K562 (cell line): ENCODE measurements at regions not wholly inside any gene's neighbourhood (a gene's known extent, or its start where the extent isn't known, plus 50 kb on each side); places are given as distances from the start of the nearest gene placed in this dataset.
A peak's percentile ranks its signal among the peaks of the same experiment; 100 is the strongest.

Experiments
- ATAC-seq: fragments of 200-7000 bp; cut with Tn5 transposase; 3 replicates; pipeline ENCODE4 v1.9.1; 2020; ENCODE audit warnings: moderate library complexity
- BruUV-seq: library from RNA; stranded (reverse); fragments of 400-500 nt; replicated peaks from 2 replicates; lab custom pipeline; 2021; lab: Mats Ljungman, UMichigan
- CTCF ChIA-PET: fragments of 300-600 bp; formaldehyde crosslinking; extraction: SDS; loops from one replicate; lab custom pipeline; 2021; ENCODE audit warnings: low intra/inter-chr PET ratio; lab: Yijun Ruan, JAX
- POLR2A ChIA-PET: fragments of 300-600, 350-650 bp; sonication (Branson Sonifier 250); formaldehyde crosslinking; extraction: SDS; loops from one replicate; lab custom pipeline; 2021; ENCODE audit warnings: antibody characterized with exemption, inconsistent platforms; lab: Yijun Ruan, JAX
- DNase-seq, 4 experiments: peaks; one replicate each; pipeline versions ENCODE4 v3.0.0 to v3.0.0-alpha.2; 2011 to 2018; ENCODE audit warnings: low spot score in 3 of 4, mixed read lengths in 3 of 4; ENCODE audit errors: extremely low read depth in 1 of 4
- FAIRE-seq: peaks from 2 replicates; lab custom pipeline; 2011; peaks lifted over from hg19 to GRCh38; lab: Jason Lieb, UNC
- H2AFZ ChIP-seq: 2 replicates; pipeline ENCODE4 v1.6.0; 2011; ENCODE audit warnings: low read depth, low read length, control low read depth, inconsistent platforms
- H3K27ac ChIP-seq: fragments of 200-600 bp; 3 replicates; pipeline ENCODE4 v1.8.0; 2011; ENCODE audit warnings: low read depth, mild to moderate bottlenecking, control low read depth, inconsistent platforms, low read length, moderate library complexity, mixed read lengths; ENCODE audit errors: extremely low read depth
- H3K27me3 ChIP-seq, 2 experiments: fragments of 300-600 bp in 1 of 2; 2 replicates in 1 of 2; 3 replicates in 1 of 2; pipeline versions ENCODE4 v1.6.0 to v1.8.0; 2011; ENCODE audit warnings: inconsistent platforms in 2 of 2, low read length in 2 of 2, mild to moderate bottlenecking in 1 of 2, mixed read lengths in 1 of 2, moderate library complexity in 1 of 2; ENCODE audit not compliant: control insufficient read depth in 2 of 2, insufficient read depth in 2 of 2
- H3K36me3 ChIP-seq: fragments of 300-600 bp; 3 replicates; pipeline ENCODE4 v1.8.0; 2011; ENCODE audit warnings: mild to moderate bottlenecking, low read length, inconsistent platforms; ENCODE audit not compliant: control insufficient read depth, insufficient read depth
- H3K4me1 ChIP-seq, 2 experiments: fragments of 200-600 bp in 1 of 2; replicated peaks in 1 of 2; 2 replicates in 1 of 2; 3 replicates in 1 of 2; pipeline versions ENCODE4 v1.5.1 to v1.8.0; 2011; ENCODE audit warnings: inconsistent platforms in 2 of 2, low read length in 2 of 2, mild to moderate bottlenecking in 1 of 2, mixed read lengths in 1 of 2, moderate library complexity in 1 of 2; ENCODE audit not compliant: control insufficient read depth in 2 of 2, insufficient read depth in 2 of 2
- H3K4me2 ChIP-seq: 2 replicates; pipeline ENCODE4 v1.6.1; 2011; ENCODE audit warnings: low read length, control low read depth, inconsistent platforms, mixed read lengths; ENCODE audit not compliant: insufficient read depth
- H3K4me3 ChIP-seq: fragments of 200-600 bp; sonication (generic), shearing (Covaris generic); 2 replicates; pipeline ENCODE4 v1.5.1; 2016; ENCODE audit warnings: control low read depth, inconsistent platforms
- H3K79me2 ChIP-seq: fragments of 200-600 bp; 3 replicates; pipeline ENCODE4 v1.8.0; 2011; ENCODE audit warnings: low read length, inconsistent platforms; ENCODE audit not compliant: control insufficient read depth, insufficient read depth
- H3K9ac ChIP-seq, 2 experiments: 2 replicates each; pipeline versions ENCODE4 v1.6.0 to v1.6.1; 2011; ENCODE audit warnings: low read depth in 2 of 2, low read length in 2 of 2, control low read depth in 1 of 2, inconsistent platforms in 1 of 2, mild to moderate bottlenecking in 1 of 2, mixed read lengths in 1 of 2; ENCODE audit not compliant: insufficient read depth in 1 of 2
- H3K9me1 ChIP-seq: one replicate; pipeline ENCODE4 v1.6.0; 2011; ENCODE audit warnings: inconsistent platforms, mild to moderate bottlenecking, low read length, moderate library complexity; ENCODE audit not compliant: control insufficient read depth, insufficient read depth
- H3K9me3 ChIP-seq: replicated peaks from 2 replicates; pipeline ENCODE4 v1.5.1; 2011; ENCODE audit warnings: low read depth, low read length, inconsistent platforms; ENCODE audit not compliant: control insufficient read depth, insufficient read depth
- H4K20me1 ChIP-seq: replicated peaks from 2 replicates; pipeline ENCODE4 v1.6.1; 2011; ENCODE audit warnings: low read length, inconsistent platforms, mixed read lengths; ENCODE audit not compliant: control insufficient read depth, insufficient read depth
- C11orf30 ChIP-seq: fragments of 450-650 bp; IDR thresholded peaks from 2 replicates; pipeline ENCODE4 v1.6.1; 2016; ENCODE audit warnings: low read depth, mild to moderate bottlenecking
- CBX1 ChIP-seq: sonication (generic); IDR thresholded peaks from 2 replicates; pipeline ENCODE4 v1.6.1; 2016; ENCODE audit warnings: antibody characterized with exemption, low read depth, mild to moderate bottlenecking
- GTF2B ChIP-seq: IDR thresholded peaks from 2 replicates; pipeline ENCODE4 v1.6.1; 2011; ENCODE audit not compliant: insufficient read length; ENCODE audit errors: extremely low read depth
- HES1 ChIP-seq: fragments of 450-650 bp; IDR thresholded peaks from 2 replicates; pipeline ENCODE4 v1.6.1; 2016; ENCODE audit warnings: low read depth, mild to moderate bottlenecking, moderate library complexity
- JUNB ChIP-seq: fragments of 450-650 bp; formaldehyde crosslinking; conservative IDR thresholded peaks from 2 replicates; pipeline ENCODE4 v1.4.0; 2020; ENCODE audit warnings: mild to moderate bottlenecking
- KDM2B ChIP-seq: fragments of 250-450 bp; sonication (Bioruptor Pico); IDR thresholded peaks from 2 replicates; pipeline ENCODE4 v1.8.0; 2021; ENCODE audit warnings: mild to moderate bottlenecking, moderate library complexity
- MAFF ChIP-seq: IDR thresholded peaks from 2 replicates; pipeline ENCODE4 v1.6.1; 2012; ENCODE audit warnings: low read length, improper control_type of control experiment
- MAFG ChIP-seq: fragments of 450-650 bp; conservative IDR thresholded peaks from 2 replicates; pipeline ENCODE4 v1.6.1; 2016; ENCODE audit warnings: missing genetic modification characterization, missing compliant biosample characterization
- MAFK ChIP-seq: IDR thresholded peaks from 2 replicates; pipeline ENCODE4 v1.6.1; 2011; ENCODE audit warnings: low read length, improper control_type of control experiment
- SAFB2 ChIP-seq: fragments of 200-400 bp; formaldehyde crosslinking; IDR thresholded peaks from 2 replicates; pipeline ENCODE4 v1.6.1; 2018; ENCODE audit warnings: borderline replicate concordance, low read length, low read depth, moderate library complexity; ENCODE audit not compliant: severe bottlenecking
- TOE1 ChIP-seq, 2 experiments: fragments of 450-650 bp in 1 of 2; sonication (generic) in 1 of 2; formaldehyde crosslinking in 1 of 2; IDR thresholded peaks; 2 replicates each; pipeline versions ENCODE4 v1.7.1 to v1.8.0; 2016 to 2022; ENCODE audit warnings: borderline replicate concordance in 2 of 2, mild to moderate bottlenecking in 2 of 2, antibody characterized with exemption in 1 of 2, inconsistent platforms in 1 of 2, low read depth in 1 of 2, missing genetic modification reagents in 1 of 2, moderate library complexity in 1 of 2
- USF2 ChIP-seq: sonication (generic); formaldehyde crosslinking; IDR thresholded peaks from 2 replicates; pipeline ENCODE4 v1.5.0; 2020; ENCODE audit warnings: missing genetic modification reagents
- ZBTB1 ChIP-seq: sonication (generic); formaldehyde crosslinking; IDR thresholded peaks from 2 replicates; pipeline ENCODE4 v1.8.1; 2023; ENCODE audit warnings: missing genetic modification reagents, low read depth, mild to moderate bottlenecking, borderline replicate concordance
- ZKSCAN8 ChIP-seq: fragments of 200-800 bp; sonication (Bioruptor generic); IDR thresholded peaks from 2 replicates; pipeline ENCODE4 v1.6.1; 2016; ENCODE audit warnings: missing genetic modification characterization, missing compliant biosample characterization
- ZNF217 ChIP-seq: sonication (generic); formaldehyde crosslinking; IDR thresholded peaks from 2 replicates; pipeline ENCODE4 v1.8.0; 2022; ENCODE audit warnings: mild to moderate bottlenecking, missing genetic modification reagents
- ZNF316 ChIP-seq: fragments of 450-650 bp; IDR thresholded peaks from 2 replicates; pipeline ENCODE4 v1.6.1; 2016
- WGBS: fragments of 100-300 bp; shearing (Covaris generic); methylation state at CpG from one replicate; pipeline ENCODE4 v1.1.6; 2016; ENCODE audit warnings: low coverage, mixed read lengths; ENCODE audit not compliant: insufficient coverage; ENCODE audit errors: missing lambda C conversion rate; 5-methylcytosine and 5-hydroxymethylcytosine counted together
- in situ Hi-C: fragments of 300-500 bp; cut with MboI; formaldehyde crosslinking; loops from 4 replicates; pipeline ENCODE4 v1.15.0; 2018; ENCODE audit warnings: inconsistent platforms, mixed read lengths
- intact Hi-C: fragments of 100-400 bp; cut with micrococcal nuclease; formaldehyde crosslinking; loops from 2 replicates; pipeline ENCODE4 v1.14.2; 2022

GRCh38 chr2:41504532-41504931 is 543.3 kb upstream of the PKDCC start:
- H3K9ac ChIP-seq, result no peak overlapping the region
- H3K27ac ChIP-seq, result no peak overlapping the region
- TF ChIP-seq MAFK, result peak; percentile 58; the same call in 1 of the 2 replicates
- peak; percentile 64 for TF ChIP-seq ZNF316
- TF ChIP-seq MAFF, result peak; percentile 56; the same call in 1 of the 2 replicates
- TF ChIP-seq USF2 (CRISPR knock-in tag), result no peak
- TF ChIP-seq MAFG (tag), result 0 out of 2 replicates have a peak, but pooled peaks have one; percentile 45
- TF ChIP-seq KDM2B (CRISPR knock-in tag), result no peak
- TF ChIP-seq C11orf30, result peak; percentile 31; the same call in 1 of the 2 replicates
- TF ChIP-seq, all 486 proteins: peak for 5
- Histone ChIP-seq H3K36me3 (no peaks in the 10 kb centered on the region), H3K9me1 (no peaks in the 10 kb centered on the region), H3K4me2 (no peak overlapping the region), H3K4me1 (no peaks in the 10 kb centered on the region), H4K20me1 (no peaks in the 10 kb centered on the region), H3K79me2 (no peaks in the 10 kb centered on the region), H3K4me3 (no peak overlapping the region), H3K27me3 (no peaks in the 10 kb centered on the region), H2AFZ (no peak overlapping the region), H3K9me3 (no peaks in the 10 kb centered on the region)
- in situ Hi-C loops (no loop called here), intact Hi-C loops (no loop called here)
- BruUV-seq, result no TSS peak
- 0% methylated on average over 2 of the region's 2 CpGs for WGBS
- ChIA-PET CTCF (no interaction called here), POLR2A (no interaction called here)
- FAIRE-seq (no peak), ATAC-seq (no peak), DNase-seq (no peak)

GRCh38 chr2:41510108-41510507 is 537.7 kb upstream of the PKDCC start:
- no peak overlapping the region for H3K27ac ChIP-seq
- no peak for DNase-seq
- BruUV-seq, result no TSS peak
- ATAC-seq, result no peak
- no peaks in the 10 kb centered on the region for H3K27me3 ChIP-seq
- H4K20me1 ChIP-seq, result no peaks in the 10 kb centered on the region
- H3K4me3 ChIP-seq, result no peak overlapping the region
- H3K9me1 ChIP-seq, result no peaks in the 10 kb centered on the region
- H3K4me1 ChIP-seq, result no peaks in the 10 kb centered on the region
- no peak for FAIRE-seq
- intact Hi-C loops, result no loop called here
- H3K4me2 ChIP-seq, result no peak overlapping the region
- POLR2A ChIA-PET, result no interaction called here
- WGBS, result 0% methylated on average over 4 of the region's 4 CpGs
- no peaks in the 10 kb centered on the region for H3K9me3 ChIP-seq
- no peak for TF ChIP-seq SAFB2
- no peak for TF ChIP-seq ZKSCAN8 (CRISPR knock-in tag)
- no peak for TF ChIP-seq MAFK
- no peak for TF ChIP-seq ZNF217 (CRISPR knock-in tag)
- TF ChIP-seq CBX1, result no peak
- TF ChIP-seq GTF2B, result no peak
- TF ChIP-seq JUNB (CRISPR knock-in tag), result no peak
- no peak for TF ChIP-seq HES1
- no peak for TF ChIP-seq ZBTB1 (CRISPR knock-in tag)
- TF ChIP-seq TOE1 (IDR thresholded peaks at IDR 0.05; ENCODE audit: borderline replicate concordance), result no peak
- TF ChIP-seq TOE1 (CRISPR knock-in tag; IDR thresholded peaks at IDR 0.05; ENCODE audit: borderline replicate concordance, low read depth), result no peak
- no peak overlapping the region for H2AFZ ChIP-seq
- CTCF ChIA-PET, result no interaction called here
- H3K36me3 ChIP-seq, result no peaks in the 10 kb centered on the region
- in situ Hi-C loops, result no loop called here
- no peaks in the 10 kb centered on the region for H3K79me2 ChIP-seq
- H3K9ac ChIP-seq, result no peak overlapping the region
